ENCODE measurements at regions not wholly inside any gene's neighbourhood (a gene's known extent, or its start where the extent isn't known, plus 50 kb on each side); places are given as distances from the start of the nearest gene placed in this dataset.
"Not testable (repeated sequence)": the region's sequence is repeated elsewhere in the genome, so short reads cannot be mapped to it uniquely, and the experiment has no call there.

DNA sequence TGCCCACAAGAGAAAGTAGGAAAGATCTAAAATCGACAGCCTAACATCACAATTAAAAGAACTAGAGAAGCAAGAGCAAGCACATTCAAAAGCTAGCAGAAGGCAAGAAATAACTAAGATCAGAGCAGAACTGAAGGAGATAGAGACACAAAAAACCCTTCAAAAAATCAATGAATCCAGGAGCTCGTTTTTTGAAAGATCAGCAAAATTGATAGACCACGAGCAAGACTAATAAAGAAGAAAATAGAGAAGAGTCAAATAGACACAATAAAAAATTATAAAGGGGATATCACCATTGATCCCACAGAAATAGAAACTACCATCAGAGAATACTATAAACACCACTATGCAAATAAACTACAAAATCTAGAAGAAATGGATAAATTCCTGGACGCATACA is 693.6 kb upstream of the SETBP1 start:
- not testable (repeated sequence) for TF ChIP-seq POLR2A, POLR2AphosphoS5 (IDR thresholded peaks at IDR 0.05)
- TF ChIP-seq, protein P1, sequence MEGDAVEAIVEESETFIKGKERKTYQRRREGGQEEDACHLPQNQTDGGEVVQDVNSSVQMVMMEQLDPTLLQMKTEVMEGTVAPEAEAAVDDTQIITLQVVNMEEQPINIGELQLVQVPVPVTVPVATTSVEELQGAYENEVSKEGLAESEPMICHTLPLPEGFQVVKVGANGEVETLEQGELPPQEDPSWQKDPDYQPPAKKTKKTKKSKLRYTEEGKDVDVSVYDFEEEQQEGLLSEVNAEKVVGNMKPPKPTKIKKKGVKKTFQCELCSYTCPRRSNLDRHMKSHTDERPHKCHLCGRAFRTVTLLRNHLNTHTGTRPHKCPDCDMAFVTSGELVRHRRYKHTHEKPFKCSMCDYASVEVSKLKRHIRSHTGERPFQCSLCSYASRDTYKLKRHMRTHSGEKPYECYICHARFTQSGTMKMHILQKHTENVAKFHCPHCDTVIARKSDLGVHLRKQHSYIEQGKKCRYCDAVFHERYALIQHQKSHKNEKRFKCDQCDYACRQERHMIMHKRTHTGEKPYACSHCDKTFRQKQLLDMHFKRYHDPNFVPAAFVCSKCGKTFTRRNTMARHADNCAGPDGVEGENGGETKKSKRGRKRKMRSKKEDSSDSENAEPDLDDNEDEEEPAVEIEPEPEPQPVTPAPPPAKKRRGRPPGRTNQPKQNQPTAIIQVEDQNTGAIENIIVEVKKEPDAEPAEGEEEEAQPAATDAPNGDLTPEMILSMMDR (IDR thresholded peaks at IDR 0.05), result not testable (repeated sequence)

Data from gastroesophageal sphincter (tissue), 3 donors.